Neural cell (in vitro differentiated cells): ENCODE measurements at regions not wholly inside any gene's neighbourhood (a gene's known extent, or its start where the extent isn't known, plus 50 kb on each side); places are given as distances from the start of the nearest gene placed in this dataset.

Source experiments
- EP300 ChIP-seq: fragments of 450-650 bp; conservative IDR thresholded peaks from 2 replicates; pipeline ENCODE4 v1.6.1; 2014; ENCODE audit warnings: antibody characterized with exemption, mild to moderate bottlenecking, moderate library complexity; ENCODE audit not compliant: poor library complexity, severe bottlenecking
- EZH2 ChIP-seq: fragments of 200-600, 300-800 bp; shearing (Covaris generic), sonication (generic); IDR thresholded peaks from 2 replicates; pipeline ENCODE4 v1.6.1; 2014; ENCODE audit warnings: antibody characterized with exemption, low read length, borderline replicate concordance, mild to moderate bottlenecking; ENCODE audit not compliant: insufficient read depth, poor library complexity, severe bottlenecking
- MXI1 ChIP-seq: fragments of 450-650 bp; conservative IDR thresholded peaks from 2 replicates; pipeline ENCODE4 v1.6.1; 2014; ENCODE audit warnings: antibody characterized with exemption, mild to moderate bottlenecking; ENCODE audit not compliant: poor library complexity, severe bottlenecking
- POLR2AphosphoS5 ChIP-seq: IDR thresholded peaks from 2 replicates; pipeline ENCODE4 v1.6.1; 2012
- TAF1 ChIP-seq: IDR thresholded peaks from 2 replicates; pipeline ENCODE4 v1.6.1; 2012; ENCODE audit warnings: low read depth
- TF ChIP-seq, protein P1 (sequence below): fragments of 450-650 bp; IDR thresholded peaks from 2 replicates; pipeline ENCODE4 v1.5.1; 2014; ENCODE audit warnings: antibody characterized with exemption, mild to moderate bottlenecking, moderate library complexity; ENCODE audit not compliant: poor library complexity, severe bottlenecking
- TF ChIP-seq, protein P2 (sequence below): IDR thresholded peaks from 2 replicates; pipeline ENCODE4 v1.6.1; 2012; ENCODE audit warnings: borderline replicate concordance

DNA sequence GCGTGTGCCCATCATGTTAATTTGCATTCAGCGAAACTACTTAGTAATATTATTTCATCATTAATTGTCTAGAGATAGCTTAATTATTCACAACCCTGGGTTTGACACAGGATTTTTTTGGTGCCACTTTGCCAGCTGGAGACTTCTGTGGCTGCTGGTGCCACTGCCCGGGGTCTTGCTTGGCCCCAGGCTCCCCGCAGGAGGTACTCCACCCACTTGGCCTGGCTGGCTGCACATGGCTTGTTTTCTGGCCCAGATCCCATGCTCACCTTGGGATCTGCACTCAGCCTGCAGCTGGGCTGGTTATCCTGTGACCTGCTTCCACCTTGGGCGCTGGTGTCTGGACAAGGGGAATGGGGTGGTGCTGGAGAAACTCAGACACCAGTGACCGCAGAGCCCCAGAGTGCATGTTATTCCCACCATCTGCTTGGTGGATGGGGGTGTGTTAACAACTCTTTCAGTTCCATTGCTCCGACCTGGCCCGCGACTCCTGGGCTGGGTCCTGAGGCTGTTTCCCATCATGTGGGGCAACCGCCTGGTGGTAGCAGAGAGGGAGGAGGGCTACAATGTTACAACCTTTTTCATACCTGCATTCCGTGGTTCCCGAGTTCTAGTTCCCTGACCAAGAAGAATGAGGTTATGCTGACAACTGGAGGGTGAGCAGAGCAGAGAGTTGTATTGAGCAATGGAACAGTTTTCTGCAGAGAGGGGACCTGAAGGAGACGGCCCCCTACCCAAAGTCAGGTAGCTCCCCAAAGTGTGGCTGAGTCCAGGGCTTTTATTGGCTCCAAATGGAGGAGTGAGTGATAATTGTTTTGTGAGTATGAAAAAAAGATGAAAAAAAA is 1950.0 kb upstream of the IGFBP7 start:
- TF ChIP-seq, protein P1, sequence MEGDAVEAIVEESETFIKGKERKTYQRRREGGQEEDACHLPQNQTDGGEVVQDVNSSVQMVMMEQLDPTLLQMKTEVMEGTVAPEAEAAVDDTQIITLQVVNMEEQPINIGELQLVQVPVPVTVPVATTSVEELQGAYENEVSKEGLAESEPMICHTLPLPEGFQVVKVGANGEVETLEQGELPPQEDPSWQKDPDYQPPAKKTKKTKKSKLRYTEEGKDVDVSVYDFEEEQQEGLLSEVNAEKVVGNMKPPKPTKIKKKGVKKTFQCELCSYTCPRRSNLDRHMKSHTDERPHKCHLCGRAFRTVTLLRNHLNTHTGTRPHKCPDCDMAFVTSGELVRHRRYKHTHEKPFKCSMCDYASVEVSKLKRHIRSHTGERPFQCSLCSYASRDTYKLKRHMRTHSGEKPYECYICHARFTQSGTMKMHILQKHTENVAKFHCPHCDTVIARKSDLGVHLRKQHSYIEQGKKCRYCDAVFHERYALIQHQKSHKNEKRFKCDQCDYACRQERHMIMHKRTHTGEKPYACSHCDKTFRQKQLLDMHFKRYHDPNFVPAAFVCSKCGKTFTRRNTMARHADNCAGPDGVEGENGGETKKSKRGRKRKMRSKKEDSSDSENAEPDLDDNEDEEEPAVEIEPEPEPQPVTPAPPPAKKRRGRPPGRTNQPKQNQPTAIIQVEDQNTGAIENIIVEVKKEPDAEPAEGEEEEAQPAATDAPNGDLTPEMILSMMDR, result no peak
- TF ChIP-seq EZH2, result no peak
- no peak for TF ChIP-seq MXI1
- TF ChIP-seq, protein P2, sequence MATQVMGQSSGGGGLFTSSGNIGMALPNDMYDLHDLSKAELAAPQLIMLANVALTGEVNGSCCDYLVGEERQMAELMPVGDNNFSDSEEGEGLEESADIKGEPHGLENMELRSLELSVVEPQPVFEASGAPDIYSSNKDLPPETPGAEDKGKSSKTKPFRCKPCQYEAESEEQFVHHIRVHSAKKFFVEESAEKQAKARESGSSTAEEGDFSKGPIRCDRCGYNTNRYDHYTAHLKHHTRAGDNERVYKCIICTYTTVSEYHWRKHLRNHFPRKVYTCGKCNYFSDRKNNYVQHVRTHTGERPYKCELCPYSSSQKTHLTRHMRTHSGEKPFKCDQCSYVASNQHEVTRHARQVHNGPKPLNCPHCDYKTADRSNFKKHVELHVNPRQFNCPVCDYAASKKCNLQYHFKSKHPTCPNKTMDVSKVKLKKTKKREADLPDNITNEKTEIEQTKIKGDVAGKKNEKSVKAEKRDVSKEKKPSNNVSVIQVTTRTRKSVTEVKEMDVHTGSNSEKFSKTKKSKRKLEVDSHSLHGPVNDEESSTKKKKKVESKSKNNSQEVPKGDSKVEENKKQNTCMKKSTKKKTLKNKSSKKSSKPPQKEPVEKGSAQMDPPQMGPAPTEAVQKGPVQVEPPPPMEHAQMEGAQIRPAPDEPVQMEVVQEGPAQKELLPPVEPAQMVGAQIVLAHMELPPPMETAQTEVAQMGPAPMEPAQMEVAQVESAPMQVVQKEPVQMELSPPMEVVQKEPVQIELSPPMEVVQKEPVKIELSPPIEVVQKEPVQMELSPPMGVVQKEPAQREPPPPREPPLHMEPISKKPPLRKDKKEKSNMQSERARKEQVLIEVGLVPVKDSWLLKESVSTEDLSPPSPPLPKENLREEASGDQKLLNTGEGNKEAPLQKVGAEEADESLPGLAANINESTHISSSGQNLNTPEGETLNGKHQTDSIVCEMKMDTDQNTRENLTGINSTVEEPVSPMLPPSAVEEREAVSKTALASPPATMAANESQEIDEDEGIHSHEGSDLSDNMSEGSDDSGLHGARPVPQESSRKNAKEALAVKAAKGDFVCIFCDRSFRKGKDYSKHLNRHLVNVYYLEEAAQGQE, result no peak
- TF ChIP-seq POLR2AphosphoS5, result no peak
- no peak for TF ChIP-seq TAF1
- TF ChIP-seq EP300, result no peak
